ENCODE measurements at regions not wholly inside any gene's neighbourhood (a gene's known extent, or its start where the extent isn't known, plus 50 kb on each side); places are given as distances from the start of the nearest gene placed in this dataset.

- no peak for DNase-seq (ENCODE audit: extremely low read depth in 1 of 11, low read depth in 9 of 11, low spot score in 4 of 11)
Measured at GRCh38 chr14:98682033-98682432, 590.0 kb downstream of the BCL11B start.

- DNase-seq (ENCODE audit: extremely low read depth in 1 of 11, low read depth in 9 of 11, low spot score in 4 of 11), result no peak
Measured at GRCh38 chr14:98682726-98683125, 589.3 kb downstream of the BCL11B start.

DNA sequence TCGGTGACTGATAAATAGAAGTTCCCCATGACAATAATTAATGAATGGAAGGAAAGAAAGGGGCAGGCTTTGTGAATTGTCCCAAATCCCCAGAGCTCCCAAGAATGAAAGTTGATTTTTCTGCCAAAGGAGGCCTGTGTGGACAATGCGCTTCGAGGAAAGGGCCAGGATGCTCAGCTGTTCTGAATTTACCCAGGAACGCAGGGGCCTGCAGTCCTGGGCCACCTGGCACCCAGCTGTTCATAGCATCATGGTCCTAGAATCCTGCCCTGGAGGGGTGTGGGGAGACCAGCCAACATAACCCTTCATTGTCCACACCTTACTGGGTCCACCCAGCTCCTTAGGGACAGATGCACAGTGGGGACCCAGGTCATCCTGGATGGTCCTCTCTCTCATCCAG, 587.5 kb downstream of the BCL11B start:
- no peak for DNase-seq (ENCODE audit: extremely low read depth in 1 of 11, low read depth in 9 of 11, low spot score in 4 of 11)

DNA sequence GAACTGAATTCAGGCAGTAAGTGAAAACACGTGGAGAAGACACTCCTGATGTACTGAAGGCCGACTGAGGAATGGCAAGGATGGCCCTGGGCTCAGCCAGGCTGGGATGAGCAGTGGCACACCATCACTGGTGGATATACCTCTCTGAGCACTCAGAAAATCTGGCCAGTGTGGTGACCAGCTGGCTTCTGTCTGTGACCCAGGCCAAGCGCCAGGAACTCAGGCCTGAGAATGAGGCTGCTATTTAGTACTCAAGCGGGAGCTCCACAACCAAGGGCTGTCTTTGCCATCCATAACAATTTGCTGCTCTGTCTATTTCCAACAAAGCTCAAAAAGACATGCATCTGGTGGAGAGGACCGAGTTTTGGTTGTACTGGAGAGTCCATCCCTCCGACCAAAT, 586.3 kb downstream of the BCL11B start:
- DNase-seq (ENCODE audit: extremely low read depth in 1 of 11, low read depth in 9 of 11, low spot score in 4 of 11), result no peak

- no peak for DNase-seq (ENCODE audit: extremely low read depth in 1 of 11, low read depth in 9 of 11, low spot score in 4 of 11)
Measured at GRCh38 chr14:98688446-98688845, 583.6 kb downstream of the BCL11B start.

DNA sequence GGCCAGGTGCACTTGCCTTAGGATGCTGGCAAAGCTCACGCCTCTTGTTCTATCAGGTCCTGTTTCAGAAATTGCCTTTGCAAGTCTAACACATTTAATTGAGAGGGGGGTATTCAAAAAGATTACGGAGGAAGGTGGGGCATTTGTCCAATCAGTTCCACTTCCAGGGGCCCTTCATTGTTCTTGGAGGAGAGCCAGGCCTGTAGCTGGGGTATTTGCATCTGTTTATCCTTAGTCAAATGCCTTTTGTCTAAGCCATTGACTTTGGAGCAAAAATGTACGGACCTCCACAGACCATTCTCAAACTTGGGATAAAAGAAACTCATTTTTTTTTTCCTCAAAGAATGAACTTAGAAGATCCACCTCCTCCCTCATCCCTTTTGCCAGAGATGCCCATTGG, 582.0 kb downstream of the BCL11B start:
- DNase-seq (ENCODE audit: extremely low read depth in 1 of 11, low read depth in 9 of 11, low spot score in 4 of 11), result no peak

DNA sequence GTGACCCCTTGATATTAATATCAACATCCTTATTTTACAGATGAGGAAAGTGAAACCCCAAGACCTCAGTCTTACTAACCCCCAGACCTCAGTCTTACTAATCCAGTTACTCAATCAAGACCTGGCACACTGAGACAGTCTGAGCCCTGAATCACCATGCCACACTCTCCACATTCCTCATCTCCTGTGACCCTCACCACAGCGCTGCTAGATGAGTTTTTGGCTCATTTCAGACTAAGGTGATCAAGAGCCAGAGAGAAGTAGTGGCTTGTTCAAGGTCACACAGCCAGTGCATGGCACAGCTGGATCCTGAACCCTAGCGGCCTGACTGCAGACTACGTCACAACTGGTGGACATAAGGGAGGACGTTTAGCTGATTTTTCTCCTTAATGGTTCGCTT, 579.2 kb downstream of the BCL11B start:
- DNase-seq (ENCODE audit: extremely low read depth in 1 of 11, low read depth in 9 of 11, low spot score in 4 of 11), result no peak

- no peak for DNase-seq (ENCODE audit: extremely low read depth in 1 of 11, low read depth in 9 of 11, low spot score in 4 of 11)
Measured at GRCh38 chr14:98694541-98694940, 577.5 kb downstream of the BCL11B start.

- DNase-seq (ENCODE audit: extremely low read depth in 1 of 11, low read depth in 9 of 11, low spot score in 4 of 11), result no peak
Measured at GRCh38 chr14:98695809-98696208, 576.2 kb downstream of the BCL11B start.

DNA sequence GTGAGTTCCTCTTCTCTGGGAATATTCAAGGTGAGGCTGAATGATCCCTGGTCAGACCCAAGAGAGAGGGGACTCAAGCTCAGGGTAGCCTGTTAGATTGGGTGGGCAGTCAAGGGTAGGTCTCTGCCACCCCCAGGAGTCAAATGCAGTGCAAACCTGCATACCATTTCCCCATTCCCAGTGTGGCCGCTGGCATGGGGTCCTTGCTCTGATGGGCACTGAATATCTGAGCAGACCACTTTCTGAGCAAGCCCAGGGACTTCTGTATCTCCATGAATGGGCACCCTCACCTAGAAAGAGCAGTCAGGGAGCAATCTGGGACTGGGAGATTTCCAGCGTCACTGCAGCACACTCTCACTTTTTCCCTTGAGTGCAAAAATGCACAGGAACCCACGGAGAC, 573.7 kb downstream of the BCL11B start:
- no peak for DNase-seq (ENCODE audit: extremely low read depth in 1 of 11, low read depth in 9 of 11, low spot score in 4 of 11)

DNA sequence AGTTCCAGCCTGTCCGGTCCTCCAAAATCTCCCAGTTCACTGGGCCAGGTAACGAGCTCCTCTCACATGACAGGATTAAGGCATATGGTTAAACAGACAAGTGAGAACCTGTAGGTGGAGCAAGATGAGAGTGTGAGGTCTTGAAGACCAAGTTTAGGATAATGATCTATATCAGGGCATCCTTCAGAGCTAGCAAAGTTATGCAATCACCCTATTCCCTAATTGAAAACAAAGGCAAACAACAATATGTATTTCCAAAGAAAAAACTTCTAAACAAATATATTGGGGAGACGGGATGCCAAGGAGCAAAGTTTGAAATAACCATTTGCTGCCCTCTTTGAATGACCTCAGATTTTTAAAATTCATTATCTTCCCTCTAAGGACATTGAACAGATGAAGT, 571.2 kb downstream of the BCL11B start:
- no peak for DNase-seq (ENCODE audit: extremely low read depth in 1 of 11, low read depth in 9 of 11, low spot score in 4 of 11)

DNA sequence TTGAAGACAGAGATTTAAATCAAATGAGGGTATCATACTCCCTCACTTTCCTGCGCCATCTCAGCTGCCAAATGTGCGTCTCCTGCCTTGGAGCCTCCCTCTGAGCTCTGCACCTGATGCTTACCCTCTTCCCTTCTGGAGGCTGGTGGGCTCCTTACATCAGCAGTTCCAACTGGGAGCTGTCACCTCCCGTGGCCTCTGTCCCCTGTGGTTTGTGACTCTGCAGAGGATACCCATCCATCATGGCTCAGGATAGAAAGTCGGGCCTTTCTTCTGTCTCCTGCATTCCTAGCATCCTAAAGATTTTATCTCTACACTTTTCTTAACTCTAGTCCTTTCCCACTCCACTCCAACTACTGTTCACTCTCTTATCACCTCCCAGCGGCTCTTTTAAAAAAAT, 570.6 kb downstream of the BCL11B start:
- no peak for DNase-seq (ENCODE audit: extremely low read depth in 1 of 11, low read depth in 9 of 11, low spot score in 4 of 11)

GRCh38 chr14:98704441-98704840, 567.6 kb downstream of the BCL11B start:
- DNase-seq (ENCODE audit: extremely low read depth in 1 of 11, low read depth in 9 of 11, low spot score in 4 of 11), result no peak

- no peak for DNase-seq (ENCODE audit: extremely low read depth in 1 of 11, low read depth in 9 of 11, low spot score in 4 of 11)
Measured at GRCh38 chr14:98705871-98706300, 566.1 kb downstream of the BCL11B start.

DNA sequence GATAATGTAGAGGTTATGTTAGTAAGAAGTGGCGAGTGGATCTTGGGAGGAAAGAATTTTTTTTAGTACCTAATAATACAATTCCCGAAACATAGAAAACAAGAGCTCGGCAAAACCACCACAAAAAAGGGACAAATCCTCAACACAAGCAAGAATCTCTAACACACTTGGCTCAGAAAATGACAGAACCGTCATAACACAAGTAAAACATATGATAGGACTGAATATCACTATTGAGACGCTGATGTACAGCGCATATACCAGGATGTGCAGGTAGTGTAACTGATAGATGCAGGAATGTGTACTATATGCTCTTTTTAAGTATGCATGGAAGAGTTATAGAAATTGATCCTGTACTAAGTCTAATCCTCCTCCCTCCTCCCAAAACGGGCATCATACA, 564.5 kb downstream of the BCL11B start:
- no peak for DNase-seq (ENCODE audit: extremely low read depth in 1 of 11, low read depth in 9 of 11, low spot score in 4 of 11)

DNA sequence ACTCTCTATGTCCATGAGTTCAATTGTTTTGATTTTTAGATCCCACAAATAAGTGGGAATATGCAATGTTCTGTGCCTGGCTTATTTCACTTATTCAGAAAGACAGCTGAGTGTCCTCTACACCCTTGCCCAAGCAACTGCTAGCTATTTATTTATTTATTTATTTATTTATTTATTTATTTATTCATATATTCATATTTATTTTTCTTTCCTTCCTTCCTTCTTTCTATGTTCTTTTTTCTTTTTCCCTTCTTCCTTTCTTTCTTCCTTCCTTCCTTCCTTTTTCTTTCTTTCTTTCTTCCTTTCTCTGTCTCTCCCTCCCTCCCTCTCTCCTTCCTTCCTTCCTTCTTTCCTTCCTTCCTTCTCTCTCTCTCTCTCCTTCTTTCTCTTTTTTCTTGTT, 563.4 kb downstream of the BCL11B start:
- no peak for DNase-seq (ENCODE audit: extremely low read depth in 1 of 11, low read depth in 9 of 11, low spot score in 4 of 11)

GRCh38 chr14:98711453-98711852, 560.5 kb downstream of the BCL11B start:
- DNase-seq (ENCODE audit: extremely low read depth in 1 of 11, low read depth in 9 of 11, low spot score in 4 of 11), result no peak

GRCh38 chr14:98714626-98715425, 557.2 kb downstream of the BCL11B start:
- DNase-seq (ENCODE audit: extremely low read depth in 1 of 11, low read depth in 9 of 11, low spot score in 4 of 11), result no peak

- DNase-seq (ENCODE audit: extremely low read depth in 1 of 11, low read depth in 9 of 11, low spot score in 4 of 11), result no peak
Measured at GRCh38 chr14:98716133-98716532, 555.9 kb downstream of the BCL11B start.

GRCh38 chr14:98721061-98721460, 550.9 kb downstream of the BCL11B start:
- DNase-seq (ENCODE audit: extremely low read depth in 1 of 11, low read depth in 9 of 11, low spot score in 4 of 11), result no peak

- no peak for DNase-seq (ENCODE audit: extremely low read depth in 1 of 11, low read depth in 9 of 11, low spot score in 4 of 11)
Measured at GRCh38 chr14:98724734-98725133, 547.3 kb downstream of the BCL11B start.
